Fibroblast of skin of abdomen (primary cell): ENCODE measurements at regions not wholly inside any gene's neighbourhood (a gene's known extent, or its start where the extent isn't known, plus 50 kb on each side); places are given as distances from the start of the nearest gene placed in this dataset.

ENCODE experiments used
- DNase-seq: peaks from one replicate; pipeline ENCODE4 v3.0.0-alpha.2; 2013

GRCh38 chr2:8389431-8390108, 292.3 kb upstream of the ID2 start:
- DNase-seq, result peak; percentile 26

GRCh38 chr2:8391126-8391525, 290.7 kb upstream of the ID2 start:
- no peak for DNase-seq

- DNase-seq, result no peak
Observed at GRCh38 chr2:8391584-8391983, 290.3 kb upstream of the ID2 start.

GRCh38 chr2:8392098-8392866, 289.6 kb upstream of the ID2 start:
- no peak for DNase-seq

- no peak for DNase-seq
Observed at GRCh38 chr2:8393506-8393905, 288.4 kb upstream of the ID2 start.

- no peak for DNase-seq
Observed at GRCh38 chr2:8394131-8394530, 287.7 kb upstream of the ID2 start.

GRCh38 chr2:8394569-8395359, 287.1 kb upstream of the ID2 start:
- no peak for DNase-seq

- no peak for DNase-seq
Observed at GRCh38 chr2:8395718-8396117, 286.1 kb upstream of the ID2 start.

GRCh38 chr2:8398040-8398668, 283.7 kb upstream of the ID2 start:
- no peak for DNase-seq

- DNase-seq, result no peak
Observed at GRCh38 chr2:8399731-8400130, 282.1 kb upstream of the ID2 start.

- no peak for DNase-seq
Observed at GRCh38 chr2:8400196-8400595, 281.7 kb upstream of the ID2 start.

- no peak for DNase-seq
Observed at GRCh38 chr2:8402222-8402621, 279.6 kb upstream of the ID2 start.

GRCh38 chr2:8403876-8404275, 278.0 kb upstream of the ID2 start:
- no peak for DNase-seq

GRCh38 chr2:8405334-8405733, 276.5 kb upstream of the ID2 start:
- DNase-seq, result no peak

GRCh38 chr2:8406271-8406670, 275.6 kb upstream of the ID2 start:
- DNase-seq, result peak; percentile 68

GRCh38 chr2:8407332-8407731, 274.5 kb upstream of the ID2 start:
- no peak for DNase-seq

GRCh38 chr2:8408560-8409460, 273.0 kb upstream of the ID2 start:
- no peak for DNase-seq

- DNase-seq, result no peak
Observed at GRCh38 chr2:8409461-8410260, 272.2 kb upstream of the ID2 start.

- peak; percentile 54 for DNase-seq
Observed at GRCh38 chr2:8412082-8412481, 269.8 kb upstream of the ID2 start.

GRCh38 chr2:8412586-8412985, 269.3 kb upstream of the ID2 start:
- peak; percentile 66 for DNase-seq

GRCh38 chr2:8413589-8414135, 268.2 kb upstream of the ID2 start:
- DNase-seq, result no peak
